GM23338 (cell line): ENCODE measurements at regions not wholly inside any gene's neighbourhood (a gene's known extent, or its start where the extent isn't known, plus 50 kb on each side); places are given as distances from the start of the nearest gene placed in this dataset.

Experiments
- ATAC-seq: fragments of 200-7000 bp; cut with Tn5 transposase; 3 replicates; pipeline ENCODE4 v1.9.1; 2020
- DNase-seq: peaks from one replicate; pipeline ENCODE4 v3.0.0-alpha.2; 2015; ENCODE audit warnings: low spot score
- H2AFZ ChIP-seq: fragments of 200-600 bp; sonication (generic); 2 replicates; pipeline ENCODE4 v1.8.0; 2016; ENCODE audit warnings: antibody characterized with exemption, mild to moderate bottlenecking, moderate library complexity
- H3F3A ChIP-seq: fragments of 200-600 bp; sonication (generic); replicated peaks from 2 replicates; pipeline ENCODE4 v1.8.0; 2017; ENCODE audit warnings: antibody characterized with exemption, mixed run types, low read depth
- H3K27ac ChIP-seq: fragments of 200-600 bp; sonication (generic); 2 replicates; pipeline ENCODE4 v1.6.1; 2016; ENCODE audit warnings: low read depth
- H3K27me3 ChIP-seq: fragments of 200-600 bp; sonication (generic); 2 replicates; pipeline ENCODE4 v1.8.0; 2016; ENCODE audit warnings: mild to moderate bottlenecking, mixed run types, moderate library complexity; ENCODE audit not compliant: insufficient read depth
- H3K36me3 ChIP-seq: fragments of 200-600 bp; sonication (generic); 2 replicates; pipeline ENCODE4 v1.8.0; 2016; ENCODE audit warnings: mild to moderate bottlenecking; ENCODE audit not compliant: insufficient read depth
- H3K4me1 ChIP-seq: fragments of 200-600 bp; sonication (generic); 2 replicates; pipeline ENCODE4 v1.8.0; 2016; ENCODE audit warnings: mild to moderate bottlenecking, moderate library complexity; ENCODE audit not compliant: insufficient read depth
- H3K4me2 ChIP-seq: fragments of 200-600 bp; sonication (generic); 2 replicates; pipeline ENCODE4 v1.7.1; 2017; ENCODE audit warnings: mixed run types
- H3K4me3 ChIP-seq: fragments of 200-600 bp; sonication (generic); 2 replicates; pipeline ENCODE4 v1.6.1; 2016; ENCODE audit warnings: mixed run types
- H3K79me2 ChIP-seq: fragments of 200-600 bp; sonication (generic); replicated peaks from 2 replicates; pipeline ENCODE4 v1.8.0; 2017; ENCODE audit warnings: mild to moderate bottlenecking; ENCODE audit not compliant: insufficient read depth
- H3K9me2 ChIP-seq: fragments of 200-600 bp; sonication (generic); 2 replicates; pipeline ENCODE4 v1.8.0; 2017; ENCODE audit not compliant: insufficient read depth
- H4K20me1 ChIP-seq: fragments of 200-600 bp; sonication (generic); replicated peaks from 2 replicates; pipeline ENCODE4 v1.8.0; 2017; ENCODE audit warnings: mild to moderate bottlenecking; ENCODE audit not compliant: insufficient read depth
- H3K27ac Mint-ChIP-seq: 2 replicates; pipeline ENCODE4 v1.8.0; 2020; ENCODE audit warnings: inconsistent platforms, mild to moderate bottlenecking, moderate library complexity, mixed read lengths
- H3K27me3 Mint-ChIP-seq: 3 replicates; pipeline ENCODE4 v1.8.0; 2022; ENCODE audit warnings: low read depth, mild to moderate bottlenecking, moderate library complexity, mixed read lengths, inconsistent platforms; ENCODE audit not compliant: insufficient read depth, poor library complexity
- H3K36me3 Mint-ChIP-seq: 3 replicates; pipeline ENCODE4 v1.8.0; 2021; ENCODE audit warnings: low read depth, mild to moderate bottlenecking, inconsistent platforms, moderate library complexity, mixed read lengths
- H3K4me1 Mint-ChIP-seq: 3 replicates; pipeline ENCODE4 v1.8.0; 2020; ENCODE audit warnings: mild to moderate bottlenecking, inconsistent platforms, mixed read lengths
- H3K4me3 Mint-ChIP-seq: 3 replicates; pipeline ENCODE4 v1.8.0; 2021; ENCODE audit warnings: moderate library complexity, mild to moderate bottlenecking, inconsistent platforms, mixed read lengths
- H3K9me3 Mint-ChIP-seq: 3 replicates; pipeline ENCODE4 v1.8.0; 2020; ENCODE audit warnings: moderate library complexity, mild to moderate bottlenecking, inconsistent platforms, mixed read lengths
- CREB1 ChIP-seq: fragments of 250-450 bp; sonication (Bioruptor Pico); IDR thresholded peaks from 2 replicates; pipeline ENCODE4 v1.5.0; 2020; ENCODE audit warnings: low read depth, mild to moderate bottlenecking, moderate library complexity
- CTCF ChIP-seq, 2 experiments: fragments of 200-600 bp in 1 of 2; sonication (generic) in 1 of 2; conservative IDR thresholded peaks; 2 replicates each; pipeline versions ENCODE4 v1.5.1 to v1.6.1; 2016 to 2017; ENCODE audit warnings: antibody characterized with exemption in 2 of 2, low read depth in 2 of 2, mild to moderate bottlenecking in 2 of 2, moderate library complexity in 1 of 2
- ETS1 ChIP-seq: IDR thresholded peaks from 2 replicates; pipeline ENCODE4 v1.6.1; 2016; ENCODE audit warnings: antibody characterized with exemption
- EZH2 ChIP-seq: fragments of 200-600 bp; sonication (generic); IDR thresholded peaks from one replicate; pipeline ENCODE4 v1.8.0; 2017; ENCODE audit warnings: antibody characterized with exemption, mild to moderate bottlenecking, low read depth; ENCODE audit not compliant: unreplicated experiment
- EZH2phosphoT487 ChIP-seq: fragments of 200-600 bp; sonication (generic); IDR thresholded peaks from one replicate; pipeline ENCODE4 v1.8.1; 2018; ENCODE audit warnings: antibody characterized with exemption; ENCODE audit not compliant: unreplicated experiment
- JUNB ChIP-seq: IDR thresholded peaks from one replicate; pipeline ENCODE4 v1.6.1; 2016; ENCODE audit warnings: antibody characterized with exemption; ENCODE audit not compliant: unreplicated experiment
- REST ChIP-seq: IDR thresholded peaks from one replicate; pipeline ENCODE4 v1.6.1; 2018; ENCODE audit warnings: antibody characterized with exemption; ENCODE audit not compliant: unreplicated experiment
- ZNF114 ChIP-seq: fragments of 250-450 bp; sonication (Bioruptor Pico); IDR thresholded peaks from 2 replicates; pipeline ENCODE4 v1.5.0; 2020; ENCODE audit warnings: mild to moderate bottlenecking, moderate library complexity
- ZNF462 ChIP-seq: fragments of 250-450 bp; sonication (Bioruptor Pico); IDR thresholded peaks from 2 replicates; pipeline ENCODE4 v1.5.0; 2020; ENCODE audit warnings: mild to moderate bottlenecking, moderate library complexity

GRCh38 chr19:31970027-31970461, 375.4 kb upstream of the ZNF507 start:
- TF ChIP-seq CTCF (conservative IDR thresholded peaks at IDR 0.05; ENCODE audit: low read depth in 2 of 2) (no peak), CREB1 (CRISPR knock-in tag) (no peak), REST (no peak), ZNF114 (CRISPR knock-in tag) (no peak), ETS1 (no peak), JUNB (no peak), EZH2 (no peak), EZH2phosphoT487 (no peak), ZNF462 (CRISPR knock-in tag) (no peak)
- no peak overlapping the region for H2AFZ ChIP-seq

More at GRCh38 chr19:31970027-31970461, 375.4 kb upstream of the ZNF507 start:
- Mint-ChIP-seq H3K4me3 (no peak overlapping the region), H3K9me3 (no peaks in the 10 kb centered on the region), H3K27me3 (peaks cover 3% of the 10 kb centered on the region), H3K4me1 (no peaks in the 10 kb centered on the region), H3K27ac (no peak overlapping the region), H3K36me3 (no peaks in the 10 kb centered on the region; the same call in 2 of the 3 replicates)
- Histone ChIP-seq H3K4me3 (no peak overlapping the region), H3K4me2 (no peak overlapping the region), H3K4me1 (no peaks in the 10 kb centered on the region), H3K9me2 (no peaks in the 10 kb centered on the region), H3K27me3 (no peaks in the 10 kb centered on the region), H4K20me1 (no peaks in the 10 kb centered on the region), H3K27ac (no peak overlapping the region), H3F3A (no peaks in the 10 kb centered on the region), H3K79me2 (no peaks in the 10 kb centered on the region), H3K36me3 (no peaks in the 10 kb centered on the region)
- DNase-seq (no peak), ATAC-seq (no peak)
